ENCODE measurements at regions not wholly inside any gene's neighbourhood (a gene's known extent, or its start where the extent isn't known, plus 50 kb on each side); places are given as distances from the start of the nearest gene placed in this dataset.
"Not testable (repeated sequence)": the region's sequence is repeated elsewhere in the genome, so short reads cannot be mapped to it uniquely, and the experiment has no call there.

DNA sequence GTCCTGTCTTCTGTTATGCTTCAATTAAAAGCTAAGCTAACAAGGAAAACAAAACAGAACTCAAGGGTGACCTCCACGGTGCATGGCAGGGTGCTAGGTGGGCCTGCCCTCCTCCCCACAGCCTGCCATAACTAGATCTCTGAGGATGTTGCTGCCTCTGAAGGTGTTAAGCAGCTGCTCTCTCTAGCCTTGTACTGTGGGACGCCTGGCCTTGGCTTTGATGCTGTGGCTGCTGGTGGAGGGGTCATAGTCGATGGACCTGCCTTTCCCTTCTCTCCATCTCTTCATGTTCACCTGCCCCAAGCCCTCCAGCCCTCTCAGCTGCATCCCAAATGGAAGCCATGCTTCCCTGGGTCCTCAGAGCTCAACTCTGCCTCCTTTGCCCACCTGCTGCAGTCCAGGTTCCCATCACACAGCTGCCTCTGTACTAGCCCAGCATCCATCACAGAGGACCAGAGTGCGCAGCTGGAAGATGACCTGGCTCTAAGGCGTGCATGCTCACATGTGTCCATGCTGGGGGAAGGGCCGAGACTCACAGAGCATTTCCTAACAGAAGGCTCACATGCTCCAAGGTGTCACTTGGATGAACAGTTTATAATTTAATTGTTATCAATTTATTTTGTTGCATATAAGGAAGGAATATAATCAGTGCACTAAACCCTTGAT is 180.3 kb upstream of the E2F8 start:
- Histone ChIP-seq H3K36me3 (no peaks in the 10 kb centered on the region), H3K27ac (no peak overlapping the region), H3K4me1 (no peaks in the 10 kb centered on the region), H3K4me3 (no peak overlapping the region), H3K9me3 (no peaks in the 10 kb centered on the region), H3K27me3 (no peaks in the 10 kb centered on the region)
- 68% methylated on average over 6 of the region's 6 CpGs; no CpG with 5 or more reads in 1 of the 2 donors for WGBS, 2 donors (ENCODE audit: low coverage in 1 of 2)
- intact Hi-C loops (cut with DNase I; ENCODE audit: low total_unique reads) = no loop called here
- in situ Hi-C loops (cut with MboI; ENCODE audit: low pct_ligation_motif_present in 1 of 4, low pct_unique_long_range_greater_than_20kb in 1 of 4, low sequenced_read_pairs in 3 of 4) = no loop called here
- DNase-seq = no peak
- no peak for TF ChIP-seq EP300 (IDR thresholded peaks at IDR 0.05; ENCODE audit: low read depth)
- no peak for TF ChIP-seq POLR2A (IDR thresholded peaks at IDR 0.05)
- TF ChIP-seq, protein P1, sequence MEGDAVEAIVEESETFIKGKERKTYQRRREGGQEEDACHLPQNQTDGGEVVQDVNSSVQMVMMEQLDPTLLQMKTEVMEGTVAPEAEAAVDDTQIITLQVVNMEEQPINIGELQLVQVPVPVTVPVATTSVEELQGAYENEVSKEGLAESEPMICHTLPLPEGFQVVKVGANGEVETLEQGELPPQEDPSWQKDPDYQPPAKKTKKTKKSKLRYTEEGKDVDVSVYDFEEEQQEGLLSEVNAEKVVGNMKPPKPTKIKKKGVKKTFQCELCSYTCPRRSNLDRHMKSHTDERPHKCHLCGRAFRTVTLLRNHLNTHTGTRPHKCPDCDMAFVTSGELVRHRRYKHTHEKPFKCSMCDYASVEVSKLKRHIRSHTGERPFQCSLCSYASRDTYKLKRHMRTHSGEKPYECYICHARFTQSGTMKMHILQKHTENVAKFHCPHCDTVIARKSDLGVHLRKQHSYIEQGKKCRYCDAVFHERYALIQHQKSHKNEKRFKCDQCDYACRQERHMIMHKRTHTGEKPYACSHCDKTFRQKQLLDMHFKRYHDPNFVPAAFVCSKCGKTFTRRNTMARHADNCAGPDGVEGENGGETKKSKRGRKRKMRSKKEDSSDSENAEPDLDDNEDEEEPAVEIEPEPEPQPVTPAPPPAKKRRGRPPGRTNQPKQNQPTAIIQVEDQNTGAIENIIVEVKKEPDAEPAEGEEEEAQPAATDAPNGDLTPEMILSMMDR (IDR thresholded peaks at IDR 0.05) = no peak
- no peak for TF ChIP-seq POLR2AphosphoS5 (IDR thresholded peaks at IDR 0.05)

DNA sequence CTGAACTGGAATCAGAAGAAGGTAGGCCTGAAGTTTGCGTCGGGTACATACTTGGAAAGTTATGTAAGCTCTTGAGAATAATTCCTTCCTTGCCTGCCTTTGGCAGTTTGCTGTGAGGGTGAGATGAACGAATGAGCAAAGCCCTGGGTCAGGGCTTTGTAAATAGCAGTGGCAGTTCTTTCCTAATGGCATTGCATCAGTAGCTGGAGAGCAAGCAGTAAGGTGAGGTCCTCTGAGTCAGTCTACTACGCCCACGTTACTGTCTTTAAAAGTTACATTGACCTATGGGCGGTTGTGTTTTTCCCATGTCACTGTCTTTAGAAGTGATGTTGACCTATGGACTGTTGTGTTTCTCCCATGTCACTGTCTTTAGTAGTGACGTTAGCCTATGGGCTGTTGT is 179.1 kb upstream of the E2F8 start:
- TF ChIP-seq, protein P1 (IDR thresholded peaks at IDR 0.05) = no peak
- TF ChIP-seq POLR2AphosphoS5 (IDR thresholded peaks at IDR 0.05) (no peak), EP300 (IDR thresholded peaks at IDR 0.05; ENCODE audit: low read depth) (no peak), POLR2A (IDR thresholded peaks at IDR 0.05) (no peak)
- H3K27ac ChIP-seq = no peak overlapping the region
- no peak for DNase-seq
- H3K9me3 ChIP-seq = no peaks in the 10 kb centered on the region
- WGBS, 2 donors (ENCODE audit: low coverage in 1 of 2) = 69 to 73% methylated on average over 4 to 7 of the region's 7 CpGs
- no peak overlapping the region for H3K4me3 ChIP-seq
- H3K27me3 ChIP-seq = no peaks in the 10 kb centered on the region
- in situ Hi-C loops (cut with MboI; ENCODE audit: low pct_ligation_motif_present in 1 of 4, low pct_unique_long_range_greater_than_20kb in 1 of 4, low sequenced_read_pairs in 3 of 4) = no loop called here
- no peaks in the 10 kb centered on the region for H3K36me3 ChIP-seq
- intact Hi-C loops (cut with DNase I; ENCODE audit: low total_unique reads) = no loop called here
- no peaks in the 10 kb centered on the region for H3K4me1 ChIP-seq

DNA sequence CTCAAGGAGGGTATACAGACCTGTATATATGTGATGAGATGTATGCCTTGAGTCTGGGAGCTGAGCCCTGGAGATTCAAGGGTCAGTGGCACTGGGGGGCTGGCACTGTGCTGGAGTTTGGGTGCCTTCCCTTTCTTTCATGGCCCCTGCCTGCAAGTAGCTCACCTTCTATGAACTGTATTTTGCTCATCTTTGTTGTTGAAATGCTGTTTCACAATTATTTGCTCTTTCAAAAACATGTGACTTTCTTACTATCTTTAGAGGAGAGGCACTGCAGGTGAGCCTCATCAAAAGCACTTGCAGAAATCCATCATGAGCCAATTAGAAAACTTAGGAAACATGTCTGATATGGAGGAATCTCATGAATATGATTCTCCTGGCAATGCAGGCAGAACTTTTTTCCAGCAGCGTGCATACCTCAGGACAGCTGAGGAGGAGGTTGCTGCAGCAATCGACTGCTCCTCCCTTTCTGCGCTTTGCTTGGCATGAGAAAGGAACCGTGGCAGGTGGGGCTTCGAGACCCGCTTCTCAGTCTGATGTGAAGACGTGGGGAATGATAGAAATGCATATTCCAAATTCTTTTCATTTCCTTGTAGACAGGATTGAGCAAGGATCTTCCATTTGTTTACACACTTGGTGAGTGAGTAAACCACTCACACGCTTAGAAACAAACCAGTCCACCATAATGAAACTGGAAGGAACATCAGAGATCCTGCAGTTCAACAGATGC is 178.4 kb upstream of the E2F8 start:
- no peak overlapping the region for H3K4me3 ChIP-seq
- H3K36me3 ChIP-seq = no peaks in the 10 kb centered on the region
- in situ Hi-C loops (cut with MboI; ENCODE audit: low pct_ligation_motif_present in 1 of 4, low pct_unique_long_range_greater_than_20kb in 1 of 4, low sequenced_read_pairs in 3 of 4) = no loop called here
- DNase-seq = no peak
- TF ChIP-seq POLR2A (IDR thresholded peaks at IDR 0.05) = no peak
- TF ChIP-seq EP300 (IDR thresholded peaks at IDR 0.05; ENCODE audit: low read depth) = no peak
- TF ChIP-seq POLR2AphosphoS5 (IDR thresholded peaks at IDR 0.05) = peak in 1 of 3 donors; percentile 22
- WGBS, 2 donors (ENCODE audit: low coverage in 1 of 2) = 43 to 57% methylated on average over 2 to 8 of the region's 8 CpGs
- H3K27me3 ChIP-seq = no peaks in the 10 kb centered on the region
- intact Hi-C loops (cut with DNase I; ENCODE audit: low total_unique reads) = no loop called here
- no peaks in the 10 kb centered on the region for H3K4me1 ChIP-seq
- no peaks in the 10 kb centered on the region for H3K9me3 ChIP-seq
- no peak overlapping the region for H3K27ac ChIP-seq

DNA sequence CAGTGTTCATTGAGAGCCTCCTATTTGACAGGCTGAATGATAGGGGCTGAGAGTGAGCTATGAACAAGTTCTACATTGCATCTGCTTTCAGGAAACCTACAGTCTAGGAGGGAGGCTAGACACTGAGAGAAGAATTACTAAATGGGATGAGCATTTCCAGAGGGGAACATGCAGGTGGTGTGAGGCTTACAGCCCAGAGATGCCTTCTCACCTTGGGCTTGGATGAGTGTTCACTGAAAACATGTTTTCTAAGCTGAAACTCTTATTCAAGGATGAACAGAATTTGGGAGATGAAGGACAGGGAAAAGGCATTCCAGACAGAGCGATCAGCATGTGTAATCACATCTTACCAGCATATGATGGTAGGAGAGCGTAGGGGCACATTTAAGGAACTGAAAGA is 177.5 kb upstream of the E2F8 start:
- TF ChIP-seq, protein P1 (IDR thresholded peaks at IDR 0.05) = no peak
- TF ChIP-seq POLR2AphosphoS5 (IDR thresholded peaks at IDR 0.05) = no peak
- no peak for TF ChIP-seq POLR2A (IDR thresholded peaks at IDR 0.05)
- TF ChIP-seq EP300 (IDR thresholded peaks at IDR 0.05; ENCODE audit: low read depth) = no peak
- no peak overlapping the region for H3K4me3 ChIP-seq
- WGBS, 2 donors (ENCODE audit: low coverage in 1 of 2) = 89 to 93% methylated on average over 2 of the region's 2 CpGs
- in situ Hi-C loops (cut with MboI; ENCODE audit: low pct_ligation_motif_present in 1 of 4, low pct_unique_long_range_greater_than_20kb in 1 of 4, low sequenced_read_pairs in 3 of 4) = no loop called here
- no peaks in the 10 kb centered on the region for H3K9me3 ChIP-seq
- no peak for DNase-seq
- no peaks in the 10 kb centered on the region for H3K36me3 ChIP-seq
- intact Hi-C loops (cut with DNase I; ENCODE audit: low total_unique reads) = no loop called here
- H3K27me3 ChIP-seq = no peaks in the 10 kb centered on the region
- H3K4me1 ChIP-seq = no peaks in the 10 kb centered on the region
- no peak overlapping the region for H3K27ac ChIP-seq

DNA sequence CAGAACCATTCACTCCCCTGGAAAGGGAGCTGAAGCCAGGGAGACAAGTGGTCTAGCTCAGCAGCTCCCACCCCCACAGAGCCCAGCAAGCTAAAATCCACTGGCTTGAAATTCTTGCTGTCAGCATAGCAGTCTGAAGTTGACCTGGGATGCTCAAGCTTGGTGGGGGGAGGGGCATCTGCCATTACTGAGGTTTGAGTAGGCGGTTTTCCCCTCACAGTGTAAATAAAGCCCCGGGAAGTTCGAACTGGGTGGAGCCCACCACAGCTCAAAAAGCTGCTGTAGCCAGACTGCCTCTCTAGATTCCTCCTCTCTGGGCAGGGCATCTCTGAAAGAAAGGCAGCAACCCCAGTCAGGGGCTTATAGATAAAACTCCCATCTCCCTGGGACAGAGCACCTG is 171.3 kb upstream of the E2F8 start:
- H3K4me3 ChIP-seq; H3K9me3 ChIP-seq; H3K36me3 ChIP-seq; DNase-seq; H3K4me1 ChIP-seq; H3K27me3 ChIP-seq; H3K27ac ChIP-seq; in situ Hi-C loops (cut with MboI; ENCODE audit: low pct_ligation_motif_present in 1 of 4, low pct_unique_long_range_greater_than_20kb in 1 of 4, low sequenced_read_pairs in 3 of 4); intact Hi-C loops (cut with DNase I; ENCODE audit: low total_unique reads): not testable (repeated sequence)
- 11% methylated on average over 3 of the region's 3 CpGs; no CpG with 5 or more reads in 1 of the 2 donors for WGBS, 2 donors (ENCODE audit: low coverage in 1 of 2)

All from transverse colon (tissue), 4 donors.